HG02884 (cell line): ENCODE measurements at regions not wholly inside any gene's neighbourhood (a gene's known extent, or its start where the extent isn't known, plus 50 kb on each side); places are given as distances from the start of the nearest gene placed in this dataset.
"Not testable (repeated sequence)": the region's sequence is repeated elsewhere in the genome, so short reads cannot be mapped to it uniquely, and the experiment has no call there.

Experiments
- ATAC-seq: cut with Tn5 transposase; IDR thresholded peaks from one replicate; pipeline ENCODE4 v1.9.1; 2021; ENCODE audit warnings: mild to moderate bottlenecking, moderate library complexity; ENCODE audit not compliant: unreplicated experiment

GRCh38 chrY:7729318-7730011 lies 817.9 kb upstream of the AMELY start:
- ATAC-seq, result no peak

GRCh38 chrY:7728935-7729317 lies 817.4 kb upstream of the AMELY start:
- no peak for ATAC-seq

DNA sequence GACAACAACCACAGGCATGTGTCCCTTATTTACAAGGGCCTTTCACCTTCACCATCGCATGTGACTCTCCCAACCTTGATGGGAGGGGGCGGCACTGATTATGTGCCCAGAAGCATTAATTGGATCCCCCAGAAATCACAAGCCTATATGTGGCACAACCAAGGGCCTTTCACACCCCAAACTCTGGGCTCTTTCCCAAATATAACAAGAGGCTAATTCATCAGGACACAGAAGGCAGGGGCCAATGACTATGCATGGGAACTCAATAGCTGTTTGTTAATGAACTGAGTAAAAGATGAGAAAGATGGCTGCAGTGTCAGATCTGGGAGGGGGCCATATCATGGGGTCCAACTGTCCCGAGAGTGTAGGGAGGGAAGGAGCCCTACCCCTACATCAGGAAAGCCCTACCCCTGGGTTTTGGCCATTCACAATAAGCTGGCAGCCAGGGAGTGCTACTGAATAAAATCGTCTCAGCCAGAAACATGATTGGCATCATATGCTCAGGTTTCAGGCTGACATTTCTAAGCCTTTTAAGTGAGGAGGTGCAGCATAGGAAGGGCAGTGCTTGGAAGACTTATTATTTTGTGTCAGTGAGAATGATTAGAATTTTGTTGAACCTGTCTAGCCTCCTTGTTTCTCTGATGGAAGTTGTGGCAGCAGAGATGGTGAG lies 814.4 kb upstream of the AMELY start:
- ATAC-seq, result no peak

DNA sequence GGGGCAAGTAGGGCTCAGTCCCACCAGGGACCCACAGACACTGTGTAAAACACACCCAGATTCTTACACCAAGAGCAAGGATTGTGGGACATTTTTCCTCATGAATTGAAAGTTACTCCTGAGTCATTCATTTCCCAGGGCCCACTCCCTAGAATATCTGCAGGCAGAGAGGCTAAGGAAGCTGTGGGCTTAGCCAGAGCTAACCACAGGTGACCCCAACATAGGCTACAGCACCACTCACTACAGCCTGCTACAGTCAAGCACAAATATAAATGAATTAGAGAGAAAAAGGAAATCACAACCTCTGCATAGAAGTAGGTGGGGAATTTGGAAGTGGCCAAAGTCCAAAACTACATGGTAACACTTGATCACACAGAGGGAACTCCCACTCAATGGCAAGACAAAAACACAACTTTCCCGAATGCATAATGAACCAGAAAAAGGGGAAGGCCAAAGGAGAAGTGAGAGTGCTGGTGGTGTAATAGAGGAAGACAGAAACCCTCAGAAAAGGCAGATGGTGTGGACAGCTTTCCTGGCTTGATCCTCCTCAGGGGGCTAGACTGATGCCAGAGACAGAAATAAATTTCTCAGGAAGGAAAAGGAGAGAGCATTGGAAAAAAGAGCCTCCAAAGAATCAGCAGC lies 812.6 kb upstream of the AMELY start:
- ATAC-seq, result peak; percentile 78

GRCh38 chrY:7723127-7723526 lies 811.6 kb upstream of the AMELY start:
- no peak for ATAC-seq

- no peak for ATAC-seq
These were observed 811.0 kb upstream of the AMELY start for GRCh38 chrY:7722566-7722965.

- no peak for ATAC-seq
These were observed 809.4 kb upstream of the AMELY start for GRCh38 chrY:7720974-7721373.

DNA sequence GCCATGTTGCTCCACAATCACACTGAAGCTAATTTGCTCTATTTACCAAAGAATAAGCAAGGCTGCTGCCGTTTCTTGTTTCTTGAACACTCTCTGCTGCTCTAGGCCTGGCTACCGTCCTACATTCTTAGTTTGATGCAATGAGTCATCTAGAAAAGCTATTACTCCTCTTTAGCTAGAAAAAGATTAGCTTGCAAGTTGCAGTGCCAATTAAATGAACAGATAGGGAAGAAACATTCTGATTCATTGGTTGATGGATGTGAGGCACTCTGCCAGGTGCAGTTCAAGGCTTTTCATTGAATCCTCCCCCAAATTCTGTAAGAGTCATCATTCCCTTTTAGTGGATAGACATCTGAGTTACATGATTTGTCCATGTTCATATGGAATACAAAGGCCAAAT lies 807.7 kb upstream of the AMELY start:
- no peak for ATAC-seq

- no peak for ATAC-seq
These were observed 807.1 kb upstream of the AMELY start for GRCh38 chrY:7718626-7719025.

GRCh38 chrY:7718126-7718525 lies 806.6 kb upstream of the AMELY start:
- no peak for ATAC-seq

- no peak for ATAC-seq
These were observed 802.9 kb upstream of the AMELY start for GRCh38 chrY:7714426-7714825.

GRCh38 chrY:7713738-7714137 lies 802.2 kb upstream of the AMELY start:
- not testable (repeated sequence) for ATAC-seq

DNA sequence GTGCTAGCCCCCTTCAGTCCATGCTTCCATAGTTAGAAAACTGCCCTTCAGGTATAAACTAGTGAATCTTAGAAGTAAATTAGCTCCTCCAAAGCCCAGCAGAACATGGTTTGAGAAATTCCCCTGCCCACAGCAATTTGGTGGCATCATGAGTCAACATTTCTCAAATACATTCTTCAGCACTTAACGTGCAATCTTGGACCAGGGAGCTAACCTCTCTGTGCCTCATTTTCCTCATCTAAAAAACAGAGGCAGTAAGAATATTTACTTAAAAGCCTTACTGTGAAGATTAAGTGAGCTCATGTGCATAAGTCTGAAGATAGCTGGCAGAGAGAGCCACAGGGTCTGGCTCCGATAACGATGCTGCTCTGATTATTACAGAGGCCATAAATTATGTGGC lies 800.7 kb upstream of the AMELY start:
- no peak for ATAC-seq

DNA sequence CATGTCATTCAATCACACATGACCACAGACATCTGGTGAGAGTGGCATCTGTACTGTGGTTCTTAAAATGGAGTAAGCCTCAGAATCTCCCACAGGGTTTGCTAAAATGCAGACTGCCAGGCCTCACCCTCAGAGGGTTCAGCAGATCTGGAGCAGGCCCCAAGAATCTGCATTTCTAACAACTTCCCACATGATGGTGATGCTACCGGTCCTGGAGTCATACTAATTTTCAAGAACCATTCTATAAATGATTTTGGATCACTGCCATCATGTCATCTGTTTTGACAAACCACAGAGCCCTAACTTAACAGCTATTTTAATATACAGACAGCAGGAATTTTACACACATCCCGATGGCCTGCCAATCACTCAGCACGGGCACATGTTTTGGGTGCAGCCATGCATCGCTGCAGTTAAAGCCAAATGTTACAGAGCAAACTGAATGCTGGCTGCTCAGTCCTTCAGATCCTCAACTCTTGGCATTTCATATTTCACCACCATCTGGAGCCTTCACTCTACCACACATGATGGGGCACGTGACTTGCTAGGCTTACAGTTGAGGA lies 792.1 kb upstream of the AMELY start:
- ATAC-seq, result no peak

DNA sequence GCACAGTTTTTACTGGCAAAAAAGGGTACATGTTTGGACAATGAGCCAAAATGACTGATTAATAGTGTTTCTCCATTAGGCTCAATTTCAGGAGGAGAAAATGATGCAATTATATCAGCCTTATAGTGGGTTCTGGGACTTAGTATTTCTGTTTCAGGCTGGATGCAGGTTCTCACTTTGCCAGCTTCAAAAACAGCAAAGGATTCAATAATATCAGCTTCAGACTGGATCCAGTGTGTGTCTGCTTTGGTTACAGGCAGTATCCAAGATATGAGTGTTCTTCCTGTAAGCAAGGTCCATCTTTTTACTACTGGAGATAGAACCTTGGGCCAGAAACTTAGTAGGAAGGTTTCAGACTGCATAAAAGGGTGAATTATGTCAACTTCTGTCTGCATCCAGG lies 790.9 kb upstream of the AMELY start:
- no peak for ATAC-seq

DNA sequence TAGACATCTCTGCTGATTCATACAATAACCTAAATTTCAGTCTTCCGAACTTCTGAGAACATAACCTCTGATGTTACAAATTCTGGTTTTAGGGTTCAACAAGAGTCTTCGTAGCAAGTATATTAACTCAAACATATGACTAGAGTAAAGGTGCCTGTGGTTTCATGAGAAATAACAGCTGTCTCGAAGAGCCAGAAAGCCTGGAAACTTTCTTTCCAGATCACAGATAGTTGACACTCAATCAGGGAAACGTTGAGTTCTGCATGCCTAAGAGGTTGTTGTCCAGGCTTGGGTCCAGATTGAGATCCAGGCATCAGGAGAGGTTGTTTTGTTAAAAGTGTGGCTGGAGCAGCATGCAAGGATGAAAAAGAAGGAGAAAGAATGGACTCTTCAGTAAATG lies 790.1 kb upstream of the AMELY start:
- ATAC-seq, result no peak

DNA sequence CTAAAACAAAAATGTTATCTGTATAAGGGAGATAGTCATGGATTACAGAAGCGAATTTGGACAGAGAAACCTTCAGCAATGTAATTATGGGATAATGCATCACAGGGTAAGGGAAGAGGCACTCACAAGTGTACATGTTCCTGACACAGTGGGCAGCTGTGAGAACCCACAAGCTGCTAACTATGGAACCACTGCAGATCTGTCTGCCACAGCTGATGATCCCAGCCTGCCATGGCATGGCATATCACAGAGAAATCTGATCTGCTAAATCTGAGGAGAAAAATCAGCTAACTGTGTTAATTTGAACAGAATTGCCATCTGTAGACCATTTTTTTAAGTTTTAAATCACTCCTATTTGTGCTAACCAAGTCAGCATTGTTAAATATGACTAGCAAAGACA lies 786.0 kb upstream of the AMELY start:
- ATAC-seq, result no peak

GRCh38 chrY:7692701-7693100 lies 781.1 kb upstream of the AMELY start:
- no peak for ATAC-seq

DNA sequence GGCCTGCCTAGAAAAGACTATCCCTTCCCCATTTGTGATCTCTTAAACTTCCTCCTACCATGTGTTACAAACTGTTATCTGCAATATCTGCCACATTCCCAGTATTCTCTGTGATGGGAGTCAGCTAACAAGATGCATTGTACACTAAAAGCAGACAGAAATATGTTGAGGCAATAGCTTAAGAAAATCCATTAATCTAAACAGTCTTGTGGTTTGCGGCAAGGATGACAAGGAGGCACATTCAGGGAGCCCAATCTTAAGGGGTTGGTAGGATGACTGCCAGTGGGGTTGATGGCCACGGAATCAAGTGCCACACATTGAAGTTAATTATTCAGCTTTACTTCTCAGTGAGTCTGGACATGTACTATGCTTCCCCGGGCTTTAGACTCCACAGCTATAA lies 775.5 kb upstream of the AMELY start:
- no peak for ATAC-seq

DNA sequence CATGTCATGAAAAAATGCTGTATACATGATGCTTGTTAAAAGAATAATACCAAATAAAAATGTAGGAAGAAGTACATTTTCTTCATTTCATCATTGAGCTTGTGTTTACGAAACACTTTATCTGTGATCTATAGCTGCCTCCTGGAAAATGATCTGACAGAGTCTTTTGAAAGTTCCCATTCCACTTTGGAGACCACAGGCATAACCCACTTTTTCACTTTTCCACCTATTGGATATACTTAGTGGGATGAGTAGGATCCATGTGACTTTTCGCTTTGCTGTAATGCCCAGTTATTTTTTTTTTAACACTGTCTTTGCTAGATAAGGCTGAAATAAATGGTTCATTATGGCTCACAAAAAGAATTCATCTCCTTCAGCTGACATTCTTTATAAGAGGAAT lies 773.0 kb upstream of the AMELY start:
- no peak for ATAC-seq

DNA sequence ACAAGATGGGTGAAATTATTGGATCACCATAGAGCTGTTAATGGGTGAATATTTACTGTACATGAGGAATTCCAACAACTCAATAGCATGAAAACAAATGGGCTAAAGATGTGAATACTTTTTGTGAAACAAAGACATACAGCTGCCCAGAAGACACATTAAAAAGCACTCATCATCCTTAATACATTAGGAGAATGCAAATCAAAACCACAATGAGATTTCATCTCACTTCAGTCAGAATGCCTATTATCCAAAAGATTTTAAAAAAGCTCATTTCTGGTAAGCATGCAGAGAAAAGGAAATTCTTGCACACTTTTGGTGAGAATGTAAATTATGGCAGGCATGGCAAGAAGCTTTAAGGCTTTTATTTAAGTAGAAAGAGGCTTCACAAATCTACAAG lies 770.8 kb upstream of the AMELY start:
- ATAC-seq, result no peak

- ATAC-seq, result no peak
These were observed 769.9 kb upstream of the AMELY start for GRCh38 chrY:7681426-7681825.
